B cell (primary cell): ENCODE measurements at regions not wholly inside any gene's neighbourhood (a gene's known extent, or its start where the extent isn't known, plus 50 kb on each side); places are given as distances from the start of the nearest gene placed in this dataset.

Experiments
- CTCF ChIP-seq: fragments of 200-600 bp; IDR thresholded peaks from one replicate; pipeline ENCODE4 v1.8.0; 2022; ENCODE audit warnings: antibody characterized with exemption, mild to moderate bottlenecking
- EZH2 ChIP-seq: IDR thresholded peaks from 2 replicates; pipeline ENCODE4 v1.6.1; 2012; ENCODE audit warnings: borderline replicate concordance, low read depth, mild to moderate bottlenecking, moderate library complexity, low read length; ENCODE audit not compliant: insufficient read depth, poor library complexity, severe bottlenecking

DNA sequence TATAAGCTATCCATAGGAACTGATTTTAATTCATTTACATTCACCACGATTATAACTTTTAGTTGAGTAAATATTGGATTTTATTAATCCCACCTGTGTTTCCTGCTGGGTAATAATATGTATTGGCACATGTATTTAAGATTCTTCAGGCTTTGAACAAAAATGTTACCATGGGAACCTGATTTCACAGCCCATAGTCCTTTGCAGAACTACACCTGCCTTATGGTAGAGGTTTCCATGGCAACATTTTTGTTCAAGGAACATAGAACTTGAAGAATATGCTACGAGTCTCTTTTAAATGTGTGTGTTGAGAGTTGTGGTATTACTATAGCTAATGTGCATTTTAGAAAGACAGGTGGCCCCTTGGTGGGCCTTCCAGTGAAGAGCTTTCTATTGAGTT lies 317.4 kb downstream of the SAMD5 start:
- no peak for TF ChIP-seq CTCF
- no peak for TF ChIP-seq EZH2
